Activated naive CD8-positive, alpha-beta T cell (primary cell): ENCODE measurements at regions not wholly inside any gene's neighbourhood (a gene's known extent, or its start where the extent isn't known, plus 50 kb on each side); places are given as distances from the start of the nearest gene placed in this dataset.

ENCODE experiments used
- H3K27ac Mint-ChIP-seq: one replicate; pipeline ENCODE4 v1.8.0; 2021; ENCODE audit warnings: mixed read lengths
- H3K27me3 Mint-ChIP-seq: one replicate; pipeline ENCODE4 v1.8.0; 2021; ENCODE audit warnings: mixed read lengths
- H3K36me3 Mint-ChIP-seq: one replicate; pipeline ENCODE4 v1.8.0; 2021; ENCODE audit warnings: mixed read lengths
- H3K4me1 Mint-ChIP-seq: one replicate; pipeline ENCODE4 v1.8.0; 2021; ENCODE audit warnings: low read depth, mixed read lengths
- H3K4me3 Mint-ChIP-seq: one replicate; pipeline ENCODE4 v1.8.0; 2021; ENCODE audit warnings: mild to moderate bottlenecking, mixed read lengths
- H3K9me3 Mint-ChIP-seq: one replicate; pipeline ENCODE4 v1.8.0; 2021; ENCODE audit warnings: low read depth, mixed read lengths

- H3K27me3 Mint-ChIP-seq: peaks cover 7% of the 10 kb centered on the region
- no peak overlapping the region for H3K4me3 Mint-ChIP-seq
- no peaks in the 10 kb centered on the region for H3K36me3 Mint-ChIP-seq
- H3K27ac Mint-ChIP-seq: no peak overlapping the region
- H3K4me1 Mint-ChIP-seq: no peaks in the 10 kb centered on the region
- H3K9me3 Mint-ChIP-seq: no peaks in the 10 kb centered on the region
Observed at GRCh38 chr1:30515755-30516484, 207.5 kb downstream of the MATN1 start.

DNA sequence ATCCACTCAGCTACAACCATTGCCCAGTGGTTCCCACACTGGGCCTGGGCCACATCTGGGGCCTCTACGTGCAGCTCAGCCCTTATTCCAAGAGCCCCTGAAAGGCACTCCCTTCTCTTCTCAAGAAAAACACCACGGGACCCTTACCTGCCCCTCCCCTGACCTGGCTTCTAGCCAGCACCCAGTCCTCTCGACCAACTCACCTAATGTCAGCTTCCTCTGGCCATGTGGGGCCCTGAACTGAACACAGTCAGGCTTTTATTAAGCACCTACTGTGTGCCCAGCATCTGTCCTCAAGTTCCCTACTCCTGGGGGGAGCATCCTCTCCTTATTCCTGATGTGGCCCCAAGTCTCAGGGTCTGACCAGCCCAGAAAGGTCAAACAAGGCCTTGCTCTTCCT, 208.4 kb downstream of the MATN1 start:
- Mint-ChIP-seq H3K36me3 (no peaks in the 10 kb centered on the region), H3K27ac (no peak overlapping the region), H3K4me1 (no peaks in the 10 kb centered on the region), H3K9me3 (no peaks in the 10 kb centered on the region), H3K4me3 (no peak overlapping the region), H3K27me3 (peaks cover 7% of the 10 kb centered on the region)

DNA sequence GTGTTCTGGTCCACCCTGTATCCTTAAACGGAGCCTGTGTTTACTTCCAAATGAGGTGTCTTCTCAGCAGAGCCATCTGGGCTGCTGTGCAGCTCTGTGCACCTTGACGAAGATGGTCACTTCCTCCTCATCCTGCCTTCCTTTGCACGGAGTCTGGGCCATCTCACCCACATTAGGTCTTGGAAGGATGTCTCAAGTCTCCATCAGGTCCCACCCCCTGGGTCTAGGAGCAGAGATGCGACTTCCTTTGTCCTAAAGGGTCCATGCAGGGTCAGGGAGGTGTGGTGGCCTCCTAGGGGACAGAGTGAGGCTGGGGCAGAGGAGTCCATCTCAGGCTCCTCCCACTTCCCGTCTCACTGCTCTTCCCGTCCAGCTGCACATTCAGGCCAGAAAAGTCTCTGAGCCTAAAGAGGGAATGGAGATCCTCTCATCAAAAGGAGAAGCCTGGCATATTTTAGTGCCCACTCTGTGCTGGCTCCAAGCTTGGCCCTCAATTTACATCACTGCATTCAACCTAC, 209.2 kb downstream of the MATN1 start:
- Mint-ChIP-seq H3K27ac (no peak overlapping the region), H3K4me3 (no peak overlapping the region), H3K36me3 (no peaks in the 10 kb centered on the region), H3K9me3 (no peaks in the 10 kb centered on the region), H3K4me1 (no peaks in the 10 kb centered on the region), H3K27me3 (peaks cover 8% of the 10 kb centered on the region)

DNA sequence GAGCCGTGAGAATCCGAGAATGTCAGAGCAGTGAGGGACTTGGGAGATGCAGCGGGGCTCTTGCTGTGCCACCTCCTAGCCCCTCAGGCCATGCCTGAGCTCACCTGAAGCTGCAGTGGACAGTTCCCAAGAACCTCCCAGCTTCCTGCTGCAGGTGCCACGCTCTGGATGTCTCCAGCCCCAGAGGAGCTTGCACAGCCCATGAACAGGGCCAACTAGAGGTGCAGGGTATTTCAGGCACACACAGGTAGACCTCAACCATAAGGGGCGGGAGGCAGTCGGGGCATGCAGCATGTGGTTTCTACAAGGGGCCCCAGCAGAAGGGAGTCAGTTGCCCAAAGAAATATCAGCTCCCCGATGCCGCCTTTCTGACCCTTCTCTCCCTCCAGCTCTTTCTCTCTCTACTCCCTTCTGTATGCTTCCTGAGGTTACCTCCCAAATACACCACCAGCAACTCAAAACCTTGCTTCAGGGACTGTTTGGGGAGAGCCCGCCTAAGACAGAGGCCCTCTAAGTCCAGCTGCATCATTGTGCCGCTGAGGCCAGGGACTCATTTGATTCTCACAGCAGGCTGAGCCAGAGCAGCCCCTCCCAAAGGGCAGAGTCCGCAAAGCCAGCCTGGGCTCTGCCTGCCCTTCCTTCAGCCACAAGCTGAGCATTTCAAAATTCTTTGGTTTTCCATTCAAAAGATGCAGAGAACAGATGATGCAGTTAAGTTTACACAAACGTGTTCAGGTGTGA, 209.8 kb downstream of the MATN1 start:
- Mint-ChIP-seq H3K9me3 (no peaks in the 10 kb centered on the region), H3K4me3 (no peak overlapping the region), H3K27ac (no peak overlapping the region), H3K4me1 (no peaks in the 10 kb centered on the region), H3K27me3 (peaks cover 11% of the 10 kb centered on the region), H3K36me3 (no peaks in the 10 kb centered on the region)

- no peaks in the 10 kb centered on the region for H3K36me3 Mint-ChIP-seq
- peaks cover 11% of the 10 kb centered on the region for H3K27me3 Mint-ChIP-seq
- H3K4me1 Mint-ChIP-seq: no peaks in the 10 kb centered on the region
- no peak overlapping the region for H3K27ac Mint-ChIP-seq
- H3K9me3 Mint-ChIP-seq: no peaks in the 10 kb centered on the region
- H3K4me3 Mint-ChIP-seq: no peak overlapping the region
Observed at GRCh38 chr1:30512914-30513265, 210.5 kb downstream of the MATN1 start.

GRCh38 chr1:30511991-30512913, 211.1 kb downstream of the MATN1 start:
- H3K36me3 Mint-ChIP-seq: no peaks in the 10 kb centered on the region
- no peaks in the 10 kb centered on the region for H3K9me3 Mint-ChIP-seq
- H3K27me3 Mint-ChIP-seq: peaks cover 9% of the 10 kb centered on the region
- H3K27ac Mint-ChIP-seq: no peak overlapping the region
- H3K4me3 Mint-ChIP-seq: no peak overlapping the region
- no peaks in the 10 kb centered on the region for H3K4me1 Mint-ChIP-seq

DNA sequence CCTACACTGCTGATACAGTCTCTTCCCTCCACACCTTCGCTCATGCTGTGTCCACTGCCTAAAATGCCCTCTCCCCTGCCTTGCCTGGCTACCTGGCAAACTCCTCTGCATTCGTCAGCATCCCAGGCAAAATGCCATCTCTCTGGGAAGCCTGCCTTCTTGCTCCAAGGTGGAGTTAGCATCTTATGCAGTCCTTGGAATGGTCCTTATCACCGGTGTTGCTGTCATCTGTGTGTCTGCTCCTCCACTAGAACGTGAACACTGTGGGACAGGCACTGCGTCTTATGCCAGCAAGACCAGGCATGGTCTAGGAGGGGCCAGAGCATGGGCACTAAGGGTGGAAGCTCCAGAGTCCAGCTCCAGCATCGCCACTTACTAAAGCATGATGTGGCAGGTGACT, 211.8 kb downstream of the MATN1 start:
- Mint-ChIP-seq H3K9me3 (no peaks in the 10 kb centered on the region), H3K4me3 (no peak overlapping the region), H3K27ac (no peak overlapping the region), H3K4me1 (no peaks in the 10 kb centered on the region), H3K36me3 (no peaks in the 10 kb centered on the region), H3K27me3 (peaks cover 9% of the 10 kb centered on the region)

- Mint-ChIP-seq H3K9me3 (no peaks in the 10 kb centered on the region), H3K27ac (no peak overlapping the region), H3K27me3 (peaks cover 9% of the 10 kb centered on the region), H3K4me3 (no peak overlapping the region), H3K4me1 (no peaks in the 10 kb centered on the region), H3K36me3 (no peaks in the 10 kb centered on the region)
Observed at GRCh38 chr1:30511106-30511505, 212.3 kb downstream of the MATN1 start.

DNA sequence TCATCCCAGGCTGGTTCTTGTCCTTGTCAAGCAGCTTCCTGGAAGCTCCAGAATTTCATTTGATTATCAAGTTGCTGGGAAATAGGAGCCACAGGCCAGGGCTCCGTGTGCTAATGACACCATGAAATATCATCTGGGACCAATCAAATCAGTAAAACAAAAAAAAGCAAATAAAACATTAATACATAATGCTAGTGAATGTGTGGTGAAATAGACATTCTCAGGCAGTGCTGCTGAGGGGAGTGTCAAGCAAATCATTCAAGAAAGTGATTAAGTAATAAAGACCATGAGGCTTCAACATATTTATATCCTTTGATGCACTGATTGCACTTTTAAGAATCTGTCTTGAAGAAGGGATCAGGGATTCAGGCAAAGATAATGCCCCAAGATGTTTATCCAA, 213.7 kb downstream of the MATN1 start:
- Mint-ChIP-seq H3K4me1 (no peaks in the 10 kb centered on the region), H3K36me3 (no peaks in the 10 kb centered on the region), H3K9me3 (no peaks in the 10 kb centered on the region), H3K27ac (no peak overlapping the region), H3K27me3 (peaks cover 9% of the 10 kb centered on the region), H3K4me3 (no peak overlapping the region)

DNA sequence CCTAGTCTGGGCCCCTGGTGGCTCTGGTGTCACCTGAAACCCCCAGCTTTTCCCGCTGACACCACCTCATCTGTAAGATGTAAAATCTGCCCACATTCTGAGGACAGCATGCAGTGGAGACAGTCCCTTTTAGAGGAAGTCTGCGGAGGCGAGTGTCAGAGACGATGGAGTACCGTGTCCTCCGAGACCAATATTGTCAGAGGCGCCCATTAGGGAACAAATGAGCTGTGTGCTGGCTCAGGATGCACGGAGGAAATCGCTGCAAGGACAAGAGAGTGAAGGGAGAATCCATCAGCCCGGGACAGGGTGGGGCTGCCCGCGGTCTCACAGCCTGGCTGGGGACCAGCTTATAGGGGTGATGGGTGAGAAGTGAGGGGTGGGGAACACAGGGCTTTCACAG, 214.8 kb downstream of the MATN1 start:
- H3K27ac Mint-ChIP-seq: no peak overlapping the region
- H3K36me3 Mint-ChIP-seq: no peaks in the 10 kb centered on the region
- H3K9me3 Mint-ChIP-seq: no peaks in the 10 kb centered on the region
- H3K4me1 Mint-ChIP-seq: no peaks in the 10 kb centered on the region
- H3K27me3 Mint-ChIP-seq: peaks cover 9% of the 10 kb centered on the region
- H3K4me3 Mint-ChIP-seq: no peak overlapping the region

GRCh38 chr1:30508175-30508448, 215.3 kb downstream of the MATN1 start:
- Mint-ChIP-seq H3K4me1 (no peaks in the 10 kb centered on the region), H3K9me3 (peaks cover 2% of the 10 kb centered on the region), H3K27ac (no peak overlapping the region), H3K4me3 (no peak overlapping the region), H3K27me3 (peaks cover 9% of the 10 kb centered on the region), H3K36me3 (no peaks in the 10 kb centered on the region)

GRCh38 chr1:30507401-30508174, 215.8 kb downstream of the MATN1 start:
- Mint-ChIP-seq H3K27me3 (peaks cover 9% of the 10 kb centered on the region), H3K4me3 (no peak overlapping the region), H3K9me3 (peaks cover 6% of the 10 kb centered on the region), H3K4me1 (no peaks in the 10 kb centered on the region), H3K27ac (no peak overlapping the region), H3K36me3 (no peaks in the 10 kb centered on the region)

DNA sequence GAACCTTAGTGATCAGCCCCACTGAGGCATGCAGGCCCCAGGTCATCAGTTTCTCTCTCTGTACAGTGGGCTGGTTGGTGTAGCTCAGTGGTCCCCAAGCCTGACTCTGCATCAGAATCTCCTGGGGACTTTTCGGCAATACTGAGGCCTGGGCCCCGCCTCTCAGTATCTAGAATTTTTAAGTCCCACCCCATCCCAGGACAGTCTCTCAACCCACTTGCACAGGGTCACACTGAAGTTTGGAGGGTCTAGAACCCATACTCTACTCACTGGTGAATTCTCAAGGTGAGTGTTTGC, 216.4 kb downstream of the MATN1 start:
- peaks cover 5% of the 10 kb centered on the region for H3K27me3 Mint-ChIP-seq
- no peak overlapping the region for H3K27ac Mint-ChIP-seq
- H3K4me1 Mint-ChIP-seq: no peaks in the 10 kb centered on the region
- H3K36me3 Mint-ChIP-seq: no peaks in the 10 kb centered on the region
- no peak overlapping the region for H3K4me3 Mint-ChIP-seq
- H3K9me3 Mint-ChIP-seq: peaks cover 6% of the 10 kb centered on the region

- Mint-ChIP-seq H3K4me3 (no peak overlapping the region), H3K27ac (no peak overlapping the region), H3K4me1 (no peaks in the 10 kb centered on the region), H3K9me3 (peaks cover 9% of the 10 kb centered on the region), H3K36me3 (no peaks in the 10 kb centered on the region), H3K27me3 (peaks cover 5% of the 10 kb centered on the region)
Observed at GRCh38 chr1:30506291-30507015, 216.9 kb downstream of the MATN1 start.
